H1 (cell line): ENCODE measurements at regions not wholly inside any gene's neighbourhood (a gene's known extent, or its start where the extent isn't known, plus 50 kb on each side); places are given as distances from the start of the nearest gene placed in this dataset.

ENCODE experiments used
- CTCF ChIA-PET: fragments of 300-600 bp; sonication (Branson Sonifier 250); formaldehyde crosslinking; loops from one replicate; lab custom pipeline; 2021; ENCODE audit not compliant: partially characterized antibody; lab: Charles Lee
- POLR2A ChIA-PET: fragments of 300-600 bp; sonication (Branson Sonifier 250); formaldehyde crosslinking; loops from one replicate; lab custom pipeline; 2021; ENCODE audit warnings: inconsistent platforms; ENCODE audit not compliant: partially characterized antibody; lab: Charles Lee
- DNase-seq, 2 experiments: peaks; one replicate each; pipeline versions ENCODE4 v3.0.0 to v3.0.0-alpha.2; 2010 to 2022; ENCODE audit warnings: low spot score in 2 of 2, low read depth in 1 of 2, mixed read lengths in 1 of 2
- FAIRE-seq: peaks from 2 replicates; lab custom pipeline; 2011; peaks lifted over from hg19 to GRCh38; lab: Jason Lieb, UNC
- H2AFZ ChIP-seq: 2 replicates; pipeline ENCODE4 v1.8.1; 2012; ENCODE audit warnings: low read length, inconsistent platforms
- H2AK5ac ChIP-seq: 2 replicates; pipeline ENCODE4 v1.6.1; 2013; ENCODE audit warnings: low read depth, low read length
- H2BK120ac ChIP-seq: replicated peaks from 2 replicates; pipeline ENCODE3; 2013; ENCODE audit warnings: low read depth, low read length, inconsistent platforms
- H2BK12ac ChIP-seq: 2 replicates; pipeline ENCODE4 v1.6.1; 2013; ENCODE audit warnings: low read depth, low read length
- H2BK15ac ChIP-seq: 2 replicates; pipeline ENCODE4 v1.6.1; 2013; ENCODE audit warnings: low read length
- H2BK20ac ChIP-seq: 2 replicates; pipeline ENCODE4 v1.6.1; 2013; ENCODE audit warnings: low read length
- H2BK5ac ChIP-seq: 2 replicates; pipeline ENCODE4 v1.6.1; 2013; ENCODE audit warnings: low read depth, low read length
- H3K14ac ChIP-seq: 2 replicates; pipeline ENCODE4 v1.6.1; 2013; ENCODE audit warnings: inconsistent platforms; ENCODE audit not compliant: insufficient read length
- H3K18ac ChIP-seq: 2 replicates; pipeline ENCODE4 v1.6.1; 2013; ENCODE audit warnings: low read length; ENCODE audit errors: extremely low read depth
- H3K23ac ChIP-seq: 2 replicates; pipeline ENCODE4 v1.6.1; 2013; ENCODE audit warnings: inconsistent platforms; ENCODE audit not compliant: insufficient read length
- H3K23me2 ChIP-seq: 2 replicates; pipeline ENCODE4 v1.6.1; 2013; ENCODE audit warnings: low read depth, low read length
- H3K27ac ChIP-seq: 2 replicates; pipeline ENCODE4 v1.6.1; 2011; ENCODE audit warnings: low read depth, low read length, inconsistent platforms
- H3K27me3 ChIP-seq, 4 experiments: replicated peaks in 1 of 4; 1 replicate in 1 of 4; 2 replicates in 3 of 4; pipeline versions ENCODE4 v1.6.1 to v1.8.1; 2011 to 2013; ENCODE audit warnings: low read length in 3 of 4, mild to moderate bottlenecking in 3 of 4, inconsistent platforms in 2 of 4, mixed read lengths in 2 of 4, moderate library complexity in 1 of 4; ENCODE audit not compliant: control insufficient read depth in 3 of 4, insufficient read depth in 3 of 4; ENCODE audit errors: extremely low read depth in 1 of 4
- H3K36me3 ChIP-seq, 4 experiments: 2 replicates each; pipeline versions ENCODE4 v1.6.1 to v1.8.1; 2011 to 2013; ENCODE audit warnings: mild to moderate bottlenecking in 4 of 4, low read length in 3 of 4, moderate library complexity in 2 of 4, control low read depth in 1 of 4, inconsistent platforms in 1 of 4; ENCODE audit not compliant: insufficient read depth in 4 of 4, control insufficient read depth in 2 of 4
- H3K4ac ChIP-seq: replicated peaks from 2 replicates; pipeline ENCODE3; 2013; ENCODE audit warnings: low read length, low read depth, mixed read lengths, inconsistent platforms; ENCODE audit not compliant: insufficient read length
- H3K4me1 ChIP-seq, 4 experiments: replicated peaks in 1 of 4; 1 replicate in 1 of 4; 2 replicates in 3 of 4; pipeline versions ENCODE4 v1.6.1 to v1.8.1; 2011 to 2013; ENCODE audit warnings: low read length in 3 of 4, inconsistent platforms in 2 of 4, mixed read lengths in 1 of 4; ENCODE audit not compliant: insufficient read depth in 4 of 4, control insufficient read depth in 3 of 4
- H3K4me2 ChIP-seq, 2 experiments: 2 replicates each; pipeline versions ENCODE4 v1.6.1 to v1.8.1; 2011 to 2013; ENCODE audit warnings: low read depth in 2 of 2, low read length in 2 of 2, control low read depth in 1 of 2, inconsistent platforms in 1 of 2, mild to moderate bottlenecking in 1 of 2; ENCODE audit not compliant: insufficient read depth in 1 of 2
- H3K4me3 ChIP-seq, 4 experiments: fragments of 200-600, 300-600 bp in 1 of 4; sonication (generic), shearing (Covaris generic), sonication (Bioruptor Twin) in 1 of 4; 2 replicates each; pipeline versions ENCODE4 v1.5.1 to v1.8.1; 2011 to 2016; ENCODE audit warnings: low read length in 4 of 4, low read depth in 3 of 4, control low read depth in 2 of 4, inconsistent platforms in 2 of 4, mild to moderate bottlenecking in 2 of 4, mixed read lengths in 1 of 4, moderate library complexity in 1 of 4; ENCODE audit not compliant: insufficient read depth in 2 of 4; ENCODE audit errors: extremely low read depth in 1 of 4
- H3K56ac ChIP-seq: replicated peaks from 2 replicates; pipeline ENCODE3; 2013; ENCODE audit warnings: low read depth, mild to moderate bottlenecking, mixed read lengths, low read length, inconsistent platforms; ENCODE audit not compliant: insufficient read length
- H3K79me1 ChIP-seq: 2 replicates; pipeline ENCODE4 v1.6.1; 2013; ENCODE audit warnings: low read depth, low read length, control low read depth
- H3K79me2 ChIP-seq, 2 experiments: 2 replicates each; pipeline versions ENCODE4 v1.6.1 to v1.8.1; 2012 to 2013; ENCODE audit warnings: low read length in 2 of 2, mild to moderate bottlenecking in 2 of 2, inconsistent platforms in 1 of 2; ENCODE audit not compliant: insufficient read depth in 2 of 2, control insufficient read depth in 1 of 2
- H3K9ac ChIP-seq, 4 experiments: replicated peaks in 1 of 4; 1 replicate in 1 of 4; 2 replicates in 3 of 4; pipeline versions ENCODE4 v1.6.1 to v1.8.1; 2011 to 2013; ENCODE audit warnings: low read depth in 3 of 4, low read length in 3 of 4, control low read depth in 2 of 4, mild to moderate bottlenecking in 2 of 4, moderate library complexity in 2 of 4, inconsistent platforms in 1 of 4; ENCODE audit errors: extremely low read depth in 1 of 4
- H3K9me3 ChIP-seq, 2 experiments: 2 replicates each; pipeline versions ENCODE4 v1.6.1 to v1.8.1; 2012 to 2013; ENCODE audit warnings: mild to moderate bottlenecking in 2 of 2, moderate library complexity in 2 of 2, control low read depth in 1 of 2, inconsistent platforms in 1 of 2, low read depth in 1 of 2, low read length in 1 of 2, mixed read lengths in 1 of 2; ENCODE audit not compliant: insufficient read depth in 2 of 2
- H4K20me1 ChIP-seq, 2 experiments: replicated peaks in 1 of 2; 2 replicates each; pipeline versions ENCODE3 to v1.8.1; 2011 to 2013; ENCODE audit warnings: inconsistent platforms in 2 of 2, low read length in 2 of 2, mild to moderate bottlenecking in 1 of 2; ENCODE audit not compliant: insufficient read depth in 2 of 2, control insufficient read depth in 1 of 2
- H4K5ac ChIP-seq: 2 replicates; pipeline ENCODE4 v1.6.1; 2013; ENCODE audit warnings: low read length, low read depth, mixed read lengths, inconsistent platforms; ENCODE audit not compliant: insufficient read length
- H4K8ac ChIP-seq: 2 replicates; pipeline ENCODE4 v1.8.0; 2013; ENCODE audit warnings: mild to moderate bottlenecking, moderate library complexity, low read length, inconsistent platforms; ENCODE audit not compliant: insufficient read depth; ENCODE audit errors: extremely low read depth
- H4K91ac ChIP-seq: replicated peaks from 2 replicates; pipeline ENCODE3; 2013; ENCODE audit warnings: low read length, mixed read lengths, inconsistent platforms; ENCODE audit not compliant: insufficient read length
- BRCA1 ChIP-seq: IDR thresholded peaks from 2 replicates; pipeline ENCODE4 v1.6.1; 2012; ENCODE audit warnings: low read depth, low read length, improper control_type of control experiment
- CTBP2 ChIP-seq: IDR thresholded peaks from 2 replicates; pipeline ENCODE4 v1.7.0; 2011; ENCODE audit warnings: borderline replicate concordance, mild to moderate bottlenecking, moderate library complexity, mixed read lengths, low read length; ENCODE audit not compliant: insufficient read depth, insufficient read length
- GTF2F1 ChIP-seq: IDR thresholded peaks from 2 replicates; pipeline ENCODE4 v1.6.1; 2012; ENCODE audit warnings: low read depth, low read length, improper control_type of control experiment, borderline replicate concordance
- KDM4A ChIP-seq: IDR thresholded peaks from one replicate; pipeline ENCODE4 v1.7.1; 2012; ENCODE audit warnings: low read depth, mild to moderate bottlenecking, moderate library complexity, low read length, inconsistent platforms; ENCODE audit not compliant: severe bottlenecking
- MAFK ChIP-seq: IDR thresholded peaks from 2 replicates; pipeline ENCODE4 v1.6.1; 2012; ENCODE audit warnings: low read depth, mild to moderate bottlenecking, improper control_type of control experiment, low read length
- SIRT6 ChIP-seq: IDR thresholded peaks from one replicate; pipeline ENCODE4 v1.7.1; 2012; ENCODE audit warnings: low read length, inconsistent platforms
- TCF12 ChIP-seq: IDR thresholded peaks from 2 replicates; pipeline ENCODE4 v1.6.1; 2011; ENCODE audit warnings: low read depth, mild to moderate bottlenecking, low read length
- WGBS, 2 experiments: shearing (Covaris generic) in 1 of 2; methylation state at CpG; one replicate each; pipeline versions ENCODE4 v1.1.6 to v1.1.7; 2013 to 2015; ENCODE audit warnings: low lambda C conversion rate in 2 of 2, mixed read lengths in 2 of 2, inconsistent platforms in 1 of 2, low coverage in 1 of 2, missing lambda C conversion rate in 1 of 2; ENCODE audit not compliant: insufficient replicate concordance in 2 of 2, insufficient coverage in 1 of 2, insufficient read length in 1 of 2; ENCODE audit errors: extremely low coverage in 1 of 2, missing lambda C conversion rate in 1 of 2; 5-methylcytosine and 5-hydroxymethylcytosine counted together

DNA sequence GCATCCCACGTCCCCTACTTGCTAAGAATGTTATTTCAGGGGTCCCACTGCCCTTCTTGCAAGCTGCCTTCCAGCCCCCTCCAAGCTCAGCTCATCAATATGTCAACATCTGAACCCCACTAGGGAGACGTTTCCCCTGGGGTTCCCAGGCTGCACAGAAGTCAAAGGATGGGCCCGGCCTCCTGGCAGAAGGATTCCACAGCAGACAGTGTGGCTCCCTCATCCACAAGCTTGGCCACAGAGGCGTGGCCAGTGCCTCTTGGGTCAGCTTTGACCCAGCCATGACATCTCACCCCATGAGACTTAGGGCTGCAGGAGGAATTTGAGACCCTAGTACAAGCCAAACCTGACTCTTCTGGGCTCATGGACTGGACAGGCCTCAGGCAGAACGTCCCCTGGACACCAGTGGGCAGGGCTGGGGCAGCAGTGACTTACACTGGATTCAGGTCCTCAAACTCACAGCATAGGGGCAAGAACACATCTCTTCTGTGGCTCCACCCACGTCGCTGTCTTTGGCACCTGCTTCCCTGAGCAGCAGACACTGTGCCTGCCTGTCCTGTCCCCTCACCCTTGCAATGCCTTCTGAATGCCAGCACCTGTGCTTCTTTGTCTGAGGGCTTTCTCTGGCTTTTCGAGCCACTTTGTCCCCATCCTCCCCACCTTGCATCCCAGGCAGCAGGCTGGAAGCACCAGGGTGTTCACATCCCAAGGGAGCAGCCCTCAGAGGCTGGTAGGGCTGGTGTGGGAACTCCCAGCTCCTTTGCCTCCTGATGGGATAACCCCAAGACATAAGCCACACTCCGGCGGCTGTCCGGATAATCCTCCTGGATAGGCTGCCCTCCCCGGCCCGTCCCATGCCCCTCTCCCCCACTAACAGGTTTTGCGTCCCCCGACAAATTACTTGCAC is 56.0 kb upstream of the ENPP7 start:
- Histone ChIP-seq H2BK20ac (no peak overlapping the region), H3K4me3 (no peak overlapping the region), H2AK5ac (no peak overlapping the region), H2BK12ac (no peak overlapping the region), H3K79me1 (no peaks in the 10 kb centered on the region), H2BK5ac (no peak overlapping the region), H4K91ac (no peak overlapping the region), H3K27ac (no peak overlapping the region), H3K23me2 (no peaks in the 10 kb centered on the region), H2BK15ac (peak overlapping the region; percentile 78; the same call in 1 of the 2 replicates), H3K14ac (no peak overlapping the region), H4K8ac (no peak overlapping the region), H2BK120ac (no peak overlapping the region), H3K79me2 (no peaks in the 10 kb centered on the region), H3K18ac (no peak overlapping the region), H3K27me3 (no peaks in the 10 kb centered on the region; a peak in 2 of 7 replicates), H3K56ac (no peak overlapping the region), H4K20me1 (peaks cover 0 to 3% of the 10 kb centered on the region in 2 experiments), H3K23ac (no peak overlapping the region), H3K9ac (no peak overlapping the region), H3K9me3 (peaks cover 0 to 8% of the 10 kb centered on the region in 2 experiments; a peak in 2 of 4 replicates), H3K36me3 (no peaks in the 10 kb centered on the region), H2AFZ (no peak overlapping the region), H4K5ac (no peak overlapping the region), H3K4me1 (peaks cover 0 to 10% (median 0%) of the 10 kb centered on the region in 4 experiments; a peak in 1 of 7 replicates), H3K4ac (no peak overlapping the region), H3K4me2 (no peak overlapping the region)
- ChIA-PET POLR2A (no interaction called here), CTCF (interaction anchor here (0.7 to 1.4 kb wide), 2 partner anchors 16 to 30 kb away, joined by 3 read pairs; no protein-coding TSS in a partner anchor)
- no peak for DNase-seq
- TF ChIP-seq CTBP2: no peak
- TF ChIP-seq KDM4A: no peak
- TF ChIP-seq MAFK: no peak
- TF ChIP-seq GTF2F1: no peak
- no peak for TF ChIP-seq BRCA1
- TF ChIP-seq TCF12: no peak
- TF ChIP-seq SIRT6: no peak
- FAIRE-seq: no peak
- WGBS, 2 experiments: 80% methylated on average over 15 of the region's 15 CpGs; no CpG with 5 or more reads in 1 of the 2 experiments
